HepG2 (cell line): ENCODE measurements at regions not wholly inside any gene's neighbourhood (a gene's known extent, or its start where the extent isn't known, plus 50 kb on each side); places are given as distances from the start of the nearest gene placed in this dataset.

Source experiments
- ATAC-seq: fragments of 200-7000 bp; cut with Tn5 transposase; 3 replicates; pipeline ENCODE4 v1.9.1; 2020; ENCODE audit warnings: mild to moderate bottlenecking, moderate library complexity
- BruUV-seq: library from RNA; stranded (reverse); fragments of 400-500 nt; replicated peaks from 2 replicates; lab custom pipeline; 2021; lab: Mats Ljungman, UMichigan
- CTCF ChIA-PET: fragments of 300-600 bp; formaldehyde crosslinking; extraction: SDS; loops from one replicate; lab custom pipeline; 2021; ENCODE audit warnings: low total read pairs, inconsistent platforms, low intra/inter-chr PET ratio; lab: Yijun Ruan, JAX
- POLR2A ChIA-PET: fragments of 350-600 bp; sonication (Branson Sonifier 250); formaldehyde crosslinking; loops from one replicate; lab custom pipeline; 2020; ENCODE audit warnings: antibody characterized with exemption, inconsistent platforms; lab: Yijun Ruan, JAX
- DNase-seq: peaks from one replicate; pipeline ENCODE4 v3.0.0-alpha.2; 2015; ENCODE audit warnings: low spot score
- FAIRE-seq: peaks from 3 replicates; lab custom pipeline; 2011; peaks lifted over from hg19 to GRCh38; lab: Jason Lieb, UNC
- H2AFZ ChIP-seq: one replicate; pipeline ENCODE4 v1.6.1; 2011; ENCODE audit warnings: low read length, inconsistent platforms
- H3K27ac ChIP-seq: fragments of 300-600 bp; 3 replicates; pipeline ENCODE4 v1.8.0; 2011; ENCODE audit warnings: mixed run types, mild to moderate bottlenecking, mixed read lengths, low read length, inconsistent platforms; ENCODE audit not compliant: insufficient read depth; ENCODE audit errors: extremely low read length
- H3K27me3 ChIP-seq, 2 experiments: fragments of 200-600 bp in 1 of 2; 2 replicates in 1 of 2; 3 replicates in 1 of 2; pipeline versions ENCODE4 v1.6.0 to v1.8.0; 2011; ENCODE audit warnings: low read length in 2 of 2, mild to moderate bottlenecking in 2 of 2, moderate library complexity in 2 of 2, inconsistent platforms in 1 of 2; ENCODE audit not compliant: insufficient read depth in 2 of 2, control insufficient read depth in 1 of 2
- H3K36me3 ChIP-seq, 2 experiments: fragments of 200-600 bp in 1 of 2; replicated peaks in 1 of 2; 2 replicates in 1 of 2; 3 replicates in 1 of 2; pipeline versions ENCODE4 v1.5.1 to v1.8.0; 2011; ENCODE audit warnings: low read length in 2 of 2, inconsistent platforms in 1 of 2; ENCODE audit not compliant: insufficient read depth in 2 of 2, control insufficient read depth in 1 of 2
- H3K4me1 ChIP-seq: 2 replicates; pipeline ENCODE4 v1.5.1; 2012; ENCODE audit warnings: low read length, inconsistent platforms; ENCODE audit not compliant: insufficient read depth
- H3K4me2 ChIP-seq: 2 replicates; pipeline ENCODE4 v1.6.0; 2011; ENCODE audit warnings: low read depth, low read length, inconsistent platforms
- H3K4me3 ChIP-seq, 3 experiments: fragments of 200-600 bp in 1 of 3; sonication (generic), shearing (Covaris generic) in 1 of 3; replicated peaks in 1 of 3; 2 replicates each; pipeline ENCODE4 v1.5.1; 2011 to 2016; ENCODE audit warnings: low read length in 3 of 3, inconsistent platforms in 2 of 3, low read depth in 2 of 3, mild to moderate bottlenecking in 2 of 3, control low read depth in 1 of 3, mixed read lengths in 1 of 3; ENCODE audit not compliant: insufficient read depth in 1 of 3
- H3K79me2 ChIP-seq: one replicate; pipeline ENCODE4 v1.6.1; 2011; ENCODE audit warnings: low read length, inconsistent platforms; ENCODE audit not compliant: insufficient read depth
- H3K9ac ChIP-seq: 2 replicates; pipeline ENCODE4 v1.6.0; 2011; ENCODE audit warnings: mild to moderate bottlenecking, low read depth, low read length, inconsistent platforms; ENCODE audit not compliant: insufficient read depth
- H3K9me3 ChIP-seq: 2 replicates; pipeline ENCODE4 v1.5.1; 2012; ENCODE audit warnings: mild to moderate bottlenecking, low read length
- H4K20me1 ChIP-seq: 2 replicates; pipeline ENCODE4 v1.6.0; 2011; ENCODE audit warnings: inconsistent platforms, mild to moderate bottlenecking, low read length, moderate library complexity; ENCODE audit not compliant: insufficient read depth
- EED ChIP-seq: sonication (generic); formaldehyde crosslinking; IDR thresholded peaks from 2 replicates; pipeline ENCODE4 v1.5.0; 2020; ENCODE audit warnings: mild to moderate bottlenecking, missing genetic modification reagents
- EP300 ChIP-seq, 3 experiments: sonication (generic) in 1 of 3; formaldehyde crosslinking in 1 of 3; IDR thresholded peaks; 2 replicates each; pipeline versions ENCODE4 v1.5.1 to v1.6.1; 2011 to 2020; ENCODE audit warnings: low read depth in 2 of 3, low read length in 2 of 3, borderline replicate concordance in 1 of 3, improper control_type of control experiment in 1 of 3, mild to moderate bottlenecking in 1 of 3, missing genetic modification reagents in 1 of 3, moderate library complexity in 1 of 3
- HHEX ChIP-seq: IDR thresholded peaks from 2 replicates; pipeline ENCODE4 v1.6.1; 2016; ENCODE audit warnings: control low read depth
- MYNN ChIP-seq: sonication (generic); formaldehyde crosslinking; IDR thresholded peaks from 2 replicates; pipeline ENCODE4 v1.4.0; 2020; ENCODE audit warnings: mild to moderate bottlenecking, low read depth, missing genetic modification reagents
- ZNF33A ChIP-seq: sonication (generic); formaldehyde crosslinking; IDR thresholded peaks from 2 replicates; pipeline ENCODE4 v1.5.1; 2020; ENCODE audit warnings: missing genetic modification reagents, mild to moderate bottlenecking, moderate library complexity, borderline replicate concordance
- WGBS: methylation state at CpG from one replicate; pipeline ENCODE4 v1.1.6; 2017; ENCODE audit warnings: low lambda C conversion rate; 5-methylcytosine and 5-hydroxymethylcytosine counted together
- in situ Hi-C: cut with HindIII; loops from 2 replicates; pipeline ENCODE4 v1.10.0; 2017; ENCODE audit warnings: low pct_unique_long_range_greater_than_20kb; ENCODE audit not compliant: extremely low pct_ligation_motif_present
- intact Hi-C: fragments of 100-400 bp; cut with micrococcal nuclease; formaldehyde crosslinking; loops from one replicate; pipeline ENCODE4 v1.10.0; 2022; ENCODE audit not compliant: unreplicated experiment
- TF ChIP-seq, protein P1 (sequence below): sonication (generic); formaldehyde crosslinking; IDR thresholded peaks from 2 replicates; pipeline ENCODE4 v1.4.0; 2020; ENCODE audit warnings: missing genetic modification reagents
- TF ChIP-seq, protein P2 (sequence below): sonication (generic); formaldehyde crosslinking; IDR thresholded peaks from 2 replicates; pipeline ENCODE4 v1.4.0; 2020; ENCODE audit warnings: missing genetic modification reagents
- TF ChIP-seq, protein P3 (sequence below): sonication (generic); formaldehyde crosslinking; IDR thresholded peaks from 2 replicates; pipeline ENCODE4 v1.4.0; 2020; ENCODE audit warnings: missing genetic modification reagents, borderline replicate concordance
- TF ChIP-seq, protein P4 (sequence below), 2 experiments: IDR thresholded peaks; 2 replicates each; pipeline ENCODE4 v1.6.1; 2011 to 2012; ENCODE audit warnings: low read length in 2 of 2, borderline replicate concordance in 1 of 2, low read depth in 1 of 2, mild to moderate bottlenecking in 1 of 2, moderate library complexity in 1 of 2

DNA sequence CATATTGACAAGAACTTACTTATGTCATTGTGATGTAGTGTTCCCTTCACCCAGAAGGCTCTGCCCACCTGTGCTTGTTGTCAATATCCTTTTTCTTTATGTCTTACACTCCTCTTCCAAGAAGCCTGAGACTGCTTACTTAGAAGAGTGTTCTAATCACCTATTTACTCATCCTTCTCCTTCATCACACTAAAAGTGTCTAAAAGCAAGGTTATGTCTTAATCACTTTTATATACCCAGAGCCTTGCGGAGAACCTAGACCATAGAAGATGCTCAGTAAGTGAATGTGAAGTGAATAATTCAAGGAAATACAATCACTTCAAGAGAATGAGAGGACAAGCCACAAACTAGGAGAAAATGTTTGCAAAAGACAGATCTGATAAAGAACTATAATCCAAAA is 177.6 kb upstream of the S100G start (continued):
- TF ChIP-seq, protein P1, sequence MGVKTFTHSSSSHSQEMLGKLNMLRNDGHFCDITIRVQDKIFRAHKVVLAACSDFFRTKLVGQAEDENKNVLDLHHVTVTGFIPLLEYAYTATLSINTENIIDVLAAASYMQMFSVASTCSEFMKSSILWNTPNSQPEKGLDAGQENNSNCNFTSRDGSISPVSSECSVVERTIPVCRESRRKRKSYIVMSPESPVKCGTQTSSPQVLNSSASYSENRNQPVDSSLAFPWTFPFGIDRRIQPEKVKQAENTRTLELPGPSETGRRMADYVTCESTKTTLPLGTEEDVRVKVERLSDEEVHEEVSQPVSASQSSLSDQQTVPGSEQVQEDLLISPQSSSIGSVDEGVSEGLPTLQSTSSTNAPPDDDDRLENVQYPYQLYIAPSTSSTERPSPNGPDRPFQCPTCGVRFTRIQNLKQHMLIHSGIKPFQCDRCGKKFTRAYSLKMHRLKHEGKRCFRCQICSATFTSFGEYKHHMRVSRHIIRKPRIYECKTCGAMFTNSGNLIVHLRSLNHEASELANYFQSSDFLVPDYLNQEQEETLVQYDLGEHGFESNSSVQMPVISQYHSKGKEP, result no peak
- TF ChIP-seq HHEX (no peak), EED (no peak), EP300 (IDR thresholded peaks at IDR 0.05; ENCODE audit: low read depth in 2 of 2, low read length in 2 of 2) (no peak), EP300 (CRISPR knock-in tag; IDR thresholded peaks at IDR 0.05; ENCODE audit: borderline replicate concordance) (no peak), MYNN (CRISPR knock-in tag) (no peak)
- TF ChIP-seq, protein P2, sequence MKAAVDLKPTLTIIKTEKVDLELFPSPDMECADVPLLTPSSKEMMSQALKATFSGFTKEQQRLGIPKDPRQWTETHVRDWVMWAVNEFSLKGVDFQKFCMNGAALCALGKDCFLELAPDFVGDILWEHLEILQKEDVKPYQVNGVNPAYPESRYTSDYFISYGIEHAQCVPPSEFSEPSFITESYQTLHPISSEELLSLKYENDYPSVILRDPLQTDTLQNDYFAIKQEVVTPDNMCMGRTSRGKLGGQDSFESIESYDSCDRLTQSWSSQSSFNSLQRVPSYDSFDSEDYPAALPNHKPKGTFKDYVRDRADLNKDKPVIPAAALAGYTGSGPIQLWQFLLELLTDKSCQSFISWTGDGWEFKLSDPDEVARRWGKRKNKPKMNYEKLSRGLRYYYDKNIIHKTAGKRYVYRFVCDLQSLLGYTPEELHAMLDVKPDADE (CRISPR knock-in tag), result no peak

GRCh38 chrX:16474511-16474910 is 175.4 kb upstream of the S100G start:
- no peaks in the 10 kb centered on the region for H3K27me3 ChIP-seq
- no peak overlapping the region for H3K4me3 ChIP-seq
- no TSS peak for BruUV-seq
- no peak for DNase-seq
- H4K20me1 ChIP-seq, result no peaks in the 10 kb centered on the region
- no peak overlapping the region for H3K4me2 ChIP-seq
- no peak overlapping the region for H3K27ac ChIP-seq
- no peak for ATAC-seq
- no peaks in the 10 kb centered on the region for H3K36me3 ChIP-seq
- H3K79me2 ChIP-seq, result no peaks in the 10 kb centered on the region
- POLR2A ChIA-PET, result no interaction called here
- CTCF ChIA-PET, result no interaction called here
- no peak overlapping the region for H3K9ac ChIP-seq
- in situ Hi-C loops, result loop anchor here (25.0 kb wide), 1 partner anchor 188 kb away; the partner anchor contains the start of gene S100G
- peaks cover 22% of the 10 kb centered on the region for H3K4me1 ChIP-seq
- TF ChIP-seq ZNF33A (CRISPR knock-in tag), result no peak
- TF ChIP-seq, protein P3, sequence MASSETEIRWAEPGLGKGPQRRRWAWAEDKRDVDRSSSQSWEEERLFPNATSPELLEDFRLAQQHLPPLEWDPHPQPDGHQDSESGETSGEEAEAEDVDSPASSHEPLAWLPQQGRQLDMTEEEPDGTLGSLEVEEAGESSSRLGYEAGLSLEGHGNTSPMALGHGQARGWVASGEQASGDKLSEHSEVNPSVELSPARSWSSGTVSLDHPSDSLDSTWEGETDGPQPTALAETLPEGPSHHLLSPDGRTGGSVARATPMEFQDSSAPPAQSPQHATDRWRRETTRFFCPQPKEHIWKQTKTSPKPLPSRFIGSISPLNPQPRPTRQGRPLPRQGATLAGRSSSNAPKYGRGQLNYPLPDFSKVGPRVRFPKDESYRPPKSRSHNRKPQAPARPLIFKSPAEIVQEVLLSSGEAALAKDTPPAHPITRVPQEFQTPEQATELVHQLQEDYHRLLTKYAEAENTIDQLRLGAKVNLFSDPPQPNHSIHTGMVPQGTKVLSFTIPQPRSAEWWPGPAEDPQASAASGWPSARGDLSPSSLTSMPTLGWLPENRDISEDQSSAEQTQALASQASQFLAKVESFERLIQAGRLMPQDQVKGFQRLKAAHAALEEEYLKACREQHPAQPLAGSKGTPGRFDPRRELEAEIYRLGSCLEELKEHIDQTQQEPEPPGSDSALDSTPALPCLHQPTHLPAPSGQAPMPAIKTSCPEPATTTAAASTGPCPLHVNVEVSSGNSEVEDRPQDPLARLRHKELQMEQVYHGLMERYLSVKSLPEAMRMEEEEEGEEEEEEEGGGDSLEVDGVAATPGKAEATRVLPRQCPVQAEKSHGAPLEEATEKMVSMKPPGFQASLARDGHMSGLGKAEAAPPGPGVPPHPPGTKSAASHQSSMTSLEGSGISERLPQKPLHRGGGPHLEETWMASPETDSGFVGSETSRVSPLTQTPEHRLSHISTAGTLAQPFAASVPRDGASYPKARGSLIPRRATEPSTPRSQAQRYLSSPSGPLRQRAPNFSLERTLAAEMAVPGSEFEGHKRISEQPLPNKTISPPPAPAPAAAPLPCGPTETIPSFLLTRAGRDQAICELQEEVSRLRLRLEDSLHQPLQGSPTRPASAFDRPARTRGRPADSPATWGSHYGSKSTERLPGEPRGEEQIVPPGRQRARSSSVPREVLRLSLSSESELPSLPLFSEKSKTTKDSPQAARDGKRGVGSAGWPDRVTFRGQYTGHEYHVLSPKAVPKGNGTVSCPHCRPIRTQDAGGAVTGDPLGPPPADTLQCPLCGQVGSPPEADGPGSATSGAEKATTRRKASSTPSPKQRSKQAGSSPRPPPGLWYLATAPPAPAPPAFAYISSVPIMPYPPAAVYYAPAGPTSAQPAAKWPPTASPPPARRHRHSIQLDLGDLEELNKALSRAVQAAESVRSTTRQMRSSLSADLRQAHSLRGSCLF, result no peak
- TF ChIP-seq, protein P4, sequence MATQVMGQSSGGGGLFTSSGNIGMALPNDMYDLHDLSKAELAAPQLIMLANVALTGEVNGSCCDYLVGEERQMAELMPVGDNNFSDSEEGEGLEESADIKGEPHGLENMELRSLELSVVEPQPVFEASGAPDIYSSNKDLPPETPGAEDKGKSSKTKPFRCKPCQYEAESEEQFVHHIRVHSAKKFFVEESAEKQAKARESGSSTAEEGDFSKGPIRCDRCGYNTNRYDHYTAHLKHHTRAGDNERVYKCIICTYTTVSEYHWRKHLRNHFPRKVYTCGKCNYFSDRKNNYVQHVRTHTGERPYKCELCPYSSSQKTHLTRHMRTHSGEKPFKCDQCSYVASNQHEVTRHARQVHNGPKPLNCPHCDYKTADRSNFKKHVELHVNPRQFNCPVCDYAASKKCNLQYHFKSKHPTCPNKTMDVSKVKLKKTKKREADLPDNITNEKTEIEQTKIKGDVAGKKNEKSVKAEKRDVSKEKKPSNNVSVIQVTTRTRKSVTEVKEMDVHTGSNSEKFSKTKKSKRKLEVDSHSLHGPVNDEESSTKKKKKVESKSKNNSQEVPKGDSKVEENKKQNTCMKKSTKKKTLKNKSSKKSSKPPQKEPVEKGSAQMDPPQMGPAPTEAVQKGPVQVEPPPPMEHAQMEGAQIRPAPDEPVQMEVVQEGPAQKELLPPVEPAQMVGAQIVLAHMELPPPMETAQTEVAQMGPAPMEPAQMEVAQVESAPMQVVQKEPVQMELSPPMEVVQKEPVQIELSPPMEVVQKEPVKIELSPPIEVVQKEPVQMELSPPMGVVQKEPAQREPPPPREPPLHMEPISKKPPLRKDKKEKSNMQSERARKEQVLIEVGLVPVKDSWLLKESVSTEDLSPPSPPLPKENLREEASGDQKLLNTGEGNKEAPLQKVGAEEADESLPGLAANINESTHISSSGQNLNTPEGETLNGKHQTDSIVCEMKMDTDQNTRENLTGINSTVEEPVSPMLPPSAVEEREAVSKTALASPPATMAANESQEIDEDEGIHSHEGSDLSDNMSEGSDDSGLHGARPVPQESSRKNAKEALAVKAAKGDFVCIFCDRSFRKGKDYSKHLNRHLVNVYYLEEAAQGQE (IDR thresholded peaks at IDR 0.05; ENCODE audit: borderline replicate concordance in 1 of 2, low read depth in 1 of 2, low read length in 2 of 2), result peak in 1 of 2 experiments; percentile 50; a peak in 1 of 4 replicates
- intact Hi-C loops, result no loop called here
- H2AFZ ChIP-seq, result no peak overlapping the region
- H3K9me3 ChIP-seq, result no peaks in the 10 kb centered on the region
- 29% methylated on average over 1 of the region's 4 CpGs for WGBS
- no peak for FAIRE-seq
